NCI-H748 (cell line): ENCODE measurements at regions not wholly inside any gene's neighbourhood (a gene's known extent, or its start where the extent isn't known, plus 50 kb on each side); places are given as distances from the start of the nearest gene placed in this dataset.

Experiments used
- DNase-seq: peaks from one replicate; lab custom pipeline; 2025; ENCODE audit not compliant: unreplicated experiment; lab: John Stamatoyannopoulos, UW

DNA sequence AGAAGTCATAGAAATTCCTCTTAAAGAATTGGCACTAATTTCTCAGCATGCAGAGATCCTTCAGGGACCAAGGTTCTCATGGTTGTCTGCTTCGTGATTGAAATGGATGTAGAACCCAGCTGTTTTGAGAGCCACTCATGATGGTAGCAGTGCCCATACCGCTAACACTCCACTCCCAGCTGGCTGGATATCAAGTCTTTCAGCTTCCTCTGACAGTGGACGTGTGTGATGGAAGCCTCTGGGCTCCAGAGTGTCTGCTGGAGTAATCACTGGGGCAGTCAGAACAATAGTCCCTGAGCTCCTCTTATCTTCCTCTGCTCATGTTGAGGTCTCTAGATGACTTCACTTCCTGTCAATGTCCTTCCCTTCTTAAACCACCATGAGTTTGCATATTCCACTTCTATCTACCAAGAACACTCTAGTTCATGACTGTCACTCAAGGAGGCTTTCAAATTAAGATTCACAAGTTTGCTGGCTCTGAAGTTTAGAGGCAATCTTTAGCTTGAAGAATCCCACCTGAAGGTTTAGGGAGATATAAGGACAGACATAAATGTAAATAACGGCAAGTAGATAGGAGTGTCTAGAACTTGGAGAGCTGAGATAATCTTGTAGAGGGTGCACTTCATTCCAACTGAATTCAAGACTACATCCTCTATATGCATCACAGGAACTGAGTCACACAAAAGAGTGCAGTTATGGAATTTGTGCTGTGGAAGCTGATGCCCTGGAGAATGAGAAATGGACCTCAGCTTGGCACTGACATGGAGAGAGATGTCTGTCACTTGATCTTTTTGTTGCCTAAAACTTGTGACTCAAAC lies 64.5 kb upstream of the WDR1 start:
- DNase-seq = no peak

DNA sequence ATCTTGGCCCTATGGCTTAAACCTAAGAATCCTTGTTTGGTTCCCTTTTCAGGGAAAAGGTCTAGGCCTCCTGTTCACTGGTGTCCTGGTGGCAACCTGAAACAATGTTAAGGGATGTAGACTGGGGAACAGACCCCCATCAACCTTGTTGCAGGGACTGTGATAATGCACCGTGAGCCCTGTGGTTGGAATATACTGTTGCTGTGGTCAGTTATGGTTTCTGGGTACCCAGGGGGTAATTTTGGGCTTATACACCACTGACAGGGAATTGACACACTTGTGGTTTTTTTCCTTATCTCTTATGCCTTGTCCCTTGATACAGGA lies 64.0 kb upstream of the WDR1 start:
- DNase-seq = no peak

DNA sequence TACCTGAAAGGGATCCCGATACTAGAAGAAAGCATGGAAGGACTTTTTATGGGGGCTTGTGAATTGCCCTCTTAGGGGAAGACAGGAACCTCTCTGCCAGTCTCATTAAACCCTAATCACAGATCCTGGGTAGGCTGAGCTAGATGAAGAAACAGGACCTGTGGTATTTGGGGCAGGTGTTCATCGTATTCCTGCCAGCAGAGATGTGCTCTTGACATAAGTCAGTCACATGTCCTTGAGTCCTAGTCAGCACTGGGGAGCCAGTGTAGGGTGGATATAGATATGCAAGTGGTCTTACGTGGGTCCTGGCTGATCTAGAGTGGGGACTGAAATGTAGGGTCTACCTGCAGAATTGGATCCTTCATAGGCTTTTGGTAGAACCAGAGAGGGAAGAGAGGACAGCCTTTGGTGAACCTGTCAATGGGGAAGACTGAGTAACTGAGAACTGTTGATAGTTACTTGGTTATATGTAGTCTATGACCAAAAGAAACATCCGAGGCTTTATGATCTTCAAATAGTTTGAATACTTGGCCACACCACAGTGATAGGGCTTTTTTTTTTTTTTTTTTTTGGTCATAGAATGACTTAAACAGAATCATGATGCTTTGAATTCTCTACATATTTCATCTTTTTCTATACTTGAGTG lies 63.5 kb upstream of the WDR1 start:
- no peak for DNase-seq

DNA sequence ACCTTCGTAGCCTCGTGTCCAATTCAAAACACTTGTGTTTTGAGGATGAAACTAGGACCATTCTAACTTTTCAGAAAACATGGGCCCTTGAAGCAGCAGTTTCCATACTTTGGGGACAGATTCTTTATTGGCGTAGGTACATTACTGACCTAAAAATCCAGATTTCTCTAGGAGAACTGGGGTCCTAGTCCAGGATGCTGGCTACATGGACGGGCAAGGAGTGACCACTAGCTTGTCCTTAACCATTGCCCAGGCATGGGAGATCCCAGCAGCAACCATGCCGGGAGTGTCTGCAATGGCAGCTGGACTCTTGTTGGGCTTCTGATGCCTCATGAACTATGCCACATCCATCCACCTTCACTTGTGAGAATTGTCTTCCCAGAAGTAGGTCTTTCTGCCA lies 62.2 kb upstream of the WDR1 start:
- no peak for DNase-seq

DNA sequence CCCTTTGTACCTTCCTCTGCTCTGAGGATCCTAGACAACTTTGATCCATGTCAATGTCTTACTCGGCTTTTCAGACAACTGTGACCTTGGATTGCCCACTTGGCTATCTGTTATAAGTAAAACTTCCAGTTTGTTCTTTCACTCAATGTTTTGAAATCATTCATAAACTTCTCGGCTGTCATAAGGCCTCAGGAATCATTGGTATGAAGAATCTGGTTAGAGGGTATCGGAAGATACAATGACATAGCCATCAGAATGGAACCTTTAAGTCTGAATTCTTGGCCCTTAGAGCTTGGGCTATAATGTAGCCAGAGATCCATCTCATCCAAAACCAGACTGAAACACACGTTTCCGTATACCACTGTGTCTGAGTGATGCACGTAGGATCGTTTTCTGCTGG lies 59.0 kb upstream of the WDR1 start:
- DNase-seq = no peak

DNA sequence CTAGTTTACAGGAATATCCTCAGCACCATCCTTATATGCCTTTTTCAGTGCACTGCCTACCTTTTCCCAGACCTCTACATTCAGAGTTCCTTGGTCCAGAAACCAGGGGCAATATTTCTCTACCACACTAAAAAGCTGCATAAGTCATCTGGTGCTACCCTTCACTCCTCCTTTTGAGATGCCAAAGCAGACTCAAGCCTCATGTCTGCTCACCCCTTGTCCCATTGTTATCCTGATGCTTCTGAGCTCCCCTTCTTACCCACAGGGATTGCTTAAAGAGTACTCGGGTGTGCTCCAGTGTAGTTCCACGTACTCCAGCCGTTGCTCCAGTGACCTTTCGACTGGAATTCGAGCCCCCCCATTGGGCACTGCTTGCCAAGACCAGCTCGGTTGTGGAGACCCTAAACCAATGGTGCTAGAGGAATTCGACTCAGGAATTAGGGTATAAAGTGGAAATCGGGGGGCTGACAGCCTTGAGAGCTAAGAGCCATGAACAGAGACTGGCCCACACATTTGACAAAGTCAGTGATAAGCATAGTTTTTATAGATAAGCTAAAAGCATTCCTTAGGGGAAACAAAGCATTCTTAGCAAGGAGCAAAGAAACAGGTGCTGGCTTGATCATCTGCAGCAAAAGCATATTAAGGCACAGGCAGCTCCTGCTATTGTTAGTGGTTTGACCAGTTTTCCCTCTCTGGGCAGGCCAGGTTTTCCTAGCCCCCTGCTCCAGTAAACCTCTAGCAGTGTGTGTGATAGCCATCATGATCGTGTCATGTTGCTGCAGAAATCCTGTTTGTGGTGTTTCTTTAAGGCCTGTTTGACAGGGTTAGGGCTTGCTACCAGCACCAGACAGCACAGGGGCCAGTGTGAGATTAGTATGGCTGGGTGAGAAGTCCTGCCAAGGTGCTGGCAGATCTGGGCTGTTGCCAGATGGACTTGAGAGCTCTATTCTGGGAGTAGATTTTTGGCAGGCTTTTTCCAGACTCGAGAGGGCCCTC lies 57.5 kb upstream of the WDR1 start:
- DNase-seq = peak; percentile 10

DNA sequence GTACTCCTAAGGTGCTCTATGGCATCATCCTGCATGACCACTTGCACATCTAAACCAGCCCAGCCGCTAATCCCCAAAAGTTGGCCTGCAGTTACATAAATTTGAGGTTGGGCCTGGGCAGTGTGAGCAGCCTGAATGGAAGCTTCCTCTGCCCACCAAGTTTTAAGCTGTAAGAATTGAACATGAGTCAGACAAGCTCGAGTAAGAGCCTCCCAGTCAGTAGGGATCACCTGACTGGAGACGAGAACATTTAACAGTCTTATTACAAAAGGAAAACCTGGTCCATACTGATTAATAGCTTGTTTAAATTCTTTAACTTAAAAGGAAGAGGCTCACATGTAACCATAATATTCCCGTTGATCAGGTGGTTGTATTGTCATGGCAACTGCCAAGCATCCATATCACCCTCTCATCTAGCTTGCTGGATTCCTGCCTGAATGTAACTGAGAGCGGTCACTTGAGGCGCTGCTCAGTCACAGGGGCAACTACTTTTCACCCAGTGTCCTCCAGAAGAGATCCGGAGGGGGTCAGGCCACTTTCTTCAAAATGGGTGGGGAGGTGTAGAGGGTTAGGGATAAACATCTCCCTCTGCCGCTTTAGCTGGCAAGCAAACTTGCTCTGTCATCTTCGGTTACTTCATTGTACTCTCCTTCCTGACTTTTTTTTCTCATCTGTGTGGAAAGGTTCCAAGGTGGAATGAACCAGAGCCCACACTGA lies 56.6 kb upstream of the WDR1 start:
- DNase-seq = peak; percentile 22

DNA sequence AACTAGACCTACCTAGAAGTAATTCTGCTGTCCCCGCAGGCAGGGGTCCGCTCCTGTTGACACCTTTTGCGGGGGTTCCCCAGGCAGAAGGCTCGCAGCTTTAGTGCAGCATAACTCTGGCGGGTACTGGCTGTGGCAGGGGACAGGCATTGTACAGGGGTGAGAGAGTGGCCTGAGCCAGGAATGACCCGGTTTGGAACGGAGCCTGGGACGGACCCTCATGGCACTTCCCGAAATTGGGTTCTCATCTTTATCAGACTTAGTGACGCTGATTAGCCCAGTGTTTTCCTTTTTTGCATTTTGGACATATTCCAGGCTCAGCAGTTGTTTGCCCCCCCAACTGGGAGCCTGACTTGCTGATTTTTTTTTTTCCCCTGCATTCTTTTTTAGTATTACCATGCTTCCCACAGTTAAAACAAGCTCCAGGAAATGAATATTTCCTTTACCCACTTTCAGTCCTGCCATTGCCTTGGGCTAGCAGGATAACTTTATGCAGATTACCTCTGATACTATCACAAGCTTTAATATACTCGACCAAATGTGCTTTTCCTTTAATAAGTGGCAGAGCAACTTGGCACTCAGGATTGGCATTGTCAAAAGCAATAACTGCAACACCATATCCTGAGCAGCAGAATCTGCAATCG lies 55.8 kb upstream of the WDR1 start:
- no peak for DNase-seq

DNA sequence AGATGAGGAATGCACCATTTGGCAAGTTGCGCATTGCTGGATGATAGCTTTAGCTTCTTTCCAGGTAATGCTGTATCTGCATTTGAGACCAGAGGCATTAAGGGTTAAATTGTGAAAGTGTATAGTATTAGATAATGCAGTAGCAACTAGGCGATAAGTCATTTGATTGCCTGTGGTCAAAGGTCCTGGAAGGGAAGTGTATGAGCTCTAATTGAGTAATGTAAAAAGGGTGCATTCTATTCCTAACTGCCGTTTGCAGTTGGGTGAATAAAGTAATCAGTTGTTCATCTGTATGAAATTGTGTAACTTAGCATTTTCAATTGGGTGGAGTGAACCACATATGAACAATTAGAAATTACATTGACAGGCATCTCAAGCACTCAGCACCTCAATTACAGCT lies 54.5 kb upstream of the WDR1 start:
- no peak for DNase-seq

DNA sequence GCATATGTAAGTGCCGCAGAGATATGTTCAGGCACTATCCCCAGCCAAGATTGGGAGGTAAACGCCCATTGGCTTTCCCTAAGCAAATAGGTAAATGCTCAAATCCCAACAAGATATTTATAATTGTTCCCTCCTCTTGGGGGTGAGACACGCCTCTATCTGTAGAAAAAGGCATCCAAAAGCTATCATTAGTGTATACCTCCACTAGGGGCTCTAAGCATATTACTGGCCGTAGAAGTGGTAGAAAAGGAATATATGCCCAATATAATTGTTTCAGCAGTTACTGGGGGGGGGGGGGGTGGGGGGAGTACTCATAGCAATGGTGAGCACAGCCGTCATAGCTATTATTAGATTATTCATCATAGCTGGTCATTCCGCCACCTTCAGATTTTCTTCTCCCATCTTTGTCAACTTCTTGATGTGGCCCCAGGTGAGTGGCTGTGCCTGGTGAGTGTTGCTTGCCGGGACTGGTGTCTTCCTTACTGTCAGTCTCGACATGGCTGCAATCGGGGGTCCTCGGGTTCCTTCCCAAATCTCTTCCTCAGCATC lies 53.3 kb upstream of the WDR1 start:
- no peak for DNase-seq

DNA sequence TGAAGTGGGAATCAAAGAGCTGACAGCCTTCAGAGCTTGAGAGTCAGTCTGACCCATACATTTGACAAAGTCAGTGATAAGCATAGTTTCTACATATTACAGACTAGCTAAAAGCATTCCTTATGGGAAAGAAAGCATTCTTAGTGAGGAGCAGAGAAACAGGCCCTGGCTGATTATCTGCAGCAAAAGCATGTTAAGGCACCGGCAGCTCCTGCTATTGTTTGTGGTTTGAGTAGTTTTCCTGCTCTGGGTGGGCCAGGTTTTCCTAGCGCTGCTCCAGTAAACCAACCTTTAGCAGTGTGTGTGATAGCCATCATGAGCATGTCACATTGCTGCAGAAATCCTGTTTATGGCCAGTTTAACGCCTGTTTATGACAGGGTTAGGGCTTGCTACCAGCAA lies 51.6 kb upstream of the WDR1 start:
- DNase-seq = no peak

DNA sequence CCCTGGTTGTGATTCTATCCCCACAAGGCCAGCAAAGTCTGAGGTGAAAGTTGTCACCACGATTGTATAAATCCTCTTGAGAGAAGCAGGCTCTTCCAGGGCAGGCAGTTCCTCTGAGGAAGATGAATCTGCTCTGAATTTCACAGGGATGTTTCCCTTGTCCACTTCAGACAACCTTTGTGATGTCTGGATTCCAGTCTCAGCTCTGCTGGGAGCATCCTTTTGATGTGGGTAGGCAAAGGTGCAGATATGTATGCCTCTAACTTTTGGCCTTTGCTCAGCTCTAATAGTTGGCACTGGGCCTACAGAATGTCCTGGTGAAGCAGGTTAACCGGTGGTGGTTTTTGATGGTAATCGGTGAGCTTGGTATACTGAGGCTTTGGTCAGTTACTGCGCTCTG lies 50.6 kb upstream of the WDR1 start:
- DNase-seq = no peak
